ENCODE measurements at regions not wholly inside any gene's neighbourhood (a gene's known extent, or its start where the extent isn't known, plus 50 kb on each side); places are given as distances from the start of the nearest gene placed in this dataset.
A peak's percentile ranks its signal among the peaks of the same experiment; 100 is the strongest.
"Not testable (repeated sequence)": the region's sequence is repeated elsewhere in the genome, so short reads cannot be mapped to it uniquely, and the experiment has no call there.

GRCh38 chr17:30682280-30682679 lies 142.2 kb downstream of the CRLF3 start:
- DNase-seq: not testable (repeated sequence)

- DNase-seq: not testable (repeated sequence)
Measured at GRCh38 chr17:30680681-30681080, 143.8 kb downstream of the CRLF3 start.

GRCh38 chr17:30677550-30678249 lies 146.8 kb downstream of the CRLF3 start:
- DNase-seq: no peak

GRCh38 chr17:30675777-30676492 lies 148.6 kb downstream of the CRLF3 start:
- DNase-seq: not testable (repeated sequence)

- DNase-seq: not testable (repeated sequence)
Measured at GRCh38 chr17:30669217-30669649, 155.3 kb downstream of the CRLF3 start.

- DNase-seq: not testable (repeated sequence)
Measured at GRCh38 chr17:30668360-30669181, 155.9 kb downstream of the CRLF3 start.

GRCh38 chr17:30667657-30668359 lies 156.7 kb downstream of the CRLF3 start:
- DNase-seq: peak; percentile 90

- DNase-seq: not testable (repeated sequence)
Measured at GRCh38 chr17:30666838-30667656, 157.4 kb downstream of the CRLF3 start.

- peak; percentile 22 for DNase-seq
Measured at GRCh38 chr17:30663727-30664455, 160.6 kb downstream of the CRLF3 start.

GRCh38 chr17:30657148-30657547 lies 167.3 kb downstream of the CRLF3 start:
- not testable (repeated sequence) for DNase-seq

- not testable (repeated sequence) for DNase-seq
Measured at GRCh38 chr17:30653038-30653437, 171.5 kb downstream of the CRLF3 start.

- DNase-seq: not testable (repeated sequence)
Measured at GRCh38 chr17:30650149-30650548, 172.9 kb downstream of the GOSR1 start.

GRCh38 chr17:30648015-30648620 lies 170.9 kb downstream of the GOSR1 start:
- not testable (repeated sequence) for DNase-seq

- DNase-seq: not testable (repeated sequence)
Measured at GRCh38 chr17:30645875-30646274, 168.7 kb downstream of the GOSR1 start.

- DNase-seq: not testable (repeated sequence)
Measured at GRCh38 chr17:30644713-30645112, 167.5 kb downstream of the GOSR1 start.

- DNase-seq: not testable (repeated sequence)
Measured at GRCh38 chr17:30644287-30644686, 167.1 kb downstream of the GOSR1 start.

GRCh38 chr17:30641428-30641827 lies 164.2 kb downstream of the GOSR1 start:
- not testable (repeated sequence) for DNase-seq

GRCh38 chr17:30639391-30639790 lies 162.2 kb downstream of the GOSR1 start:
- DNase-seq: not testable (repeated sequence)

- DNase-seq: not testable (repeated sequence)
Measured at GRCh38 chr17:30638968-30639367, 161.8 kb downstream of the GOSR1 start.

- not testable (repeated sequence) for DNase-seq
Measured at GRCh38 chr17:30631651-30632050, 154.4 kb downstream of the GOSR1 start.

All from fibroblast of upper back skin (primary cell).